GM18868 (cell line): ENCODE measurements at regions not wholly inside any gene's neighbourhood (a gene's known extent, or its start where the extent isn't known, plus 50 kb on each side); places are given as distances from the start of the nearest gene placed in this dataset.

Source experiments
- ATAC-seq: cut with Tn5 transposase; IDR thresholded peaks from one replicate; pipeline ENCODE4 v1.9.1; 2021; ENCODE audit warnings: mild to moderate bottlenecking, moderate library complexity; ENCODE audit not compliant: unreplicated experiment

GRCh38 chr9:108473209-108474112 lies 382.3 kb downstream of the ACTL7B start:
- ATAC-seq, result no peak

DNA sequence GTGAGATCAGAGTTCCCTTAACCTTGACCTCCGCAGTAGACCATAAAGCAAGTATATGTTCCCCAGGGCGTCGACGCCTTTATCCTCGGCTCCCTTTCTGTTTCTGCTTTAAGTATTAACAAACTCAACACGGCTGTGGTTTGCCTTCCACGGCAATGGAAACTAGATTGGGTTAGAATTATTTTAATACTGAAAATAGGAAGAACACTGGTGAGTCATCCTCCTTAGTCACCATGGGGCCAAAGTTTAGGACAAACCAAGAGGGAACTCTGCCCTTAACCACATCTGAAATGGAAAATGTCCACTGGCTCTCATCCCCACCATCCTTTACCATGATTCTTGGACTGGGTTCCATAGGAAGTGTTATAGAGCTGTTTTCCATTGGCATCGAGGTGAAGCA lies 386.1 kb downstream of the ACTL7B start:
- no peak for ATAC-seq

DNA sequence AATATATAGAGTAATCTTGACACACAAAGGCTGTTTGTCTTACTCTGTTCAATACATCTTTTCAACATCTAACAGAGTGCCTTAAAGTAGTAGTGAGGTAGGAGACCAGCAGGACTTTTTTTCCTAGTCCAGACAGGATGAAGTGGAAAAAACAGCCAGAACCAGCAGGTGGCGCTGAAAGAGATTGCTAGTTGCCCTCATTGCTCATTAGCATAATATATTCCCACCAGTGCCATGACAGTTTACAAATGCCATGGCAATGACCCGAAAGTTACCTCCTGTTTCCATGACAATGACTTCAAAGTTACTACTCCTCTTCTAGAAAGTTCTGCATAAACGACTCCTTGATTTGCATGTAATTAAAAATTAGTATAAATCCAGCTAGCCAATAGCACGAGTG lies 387.4 kb downstream of the ACTL7B start:
- peak; percentile 82 for ATAC-seq

- no peak for ATAC-seq
Measured at GRCh38 chr9:108467653-108468324, 388.0 kb downstream of the ACTL7B start.

DNA sequence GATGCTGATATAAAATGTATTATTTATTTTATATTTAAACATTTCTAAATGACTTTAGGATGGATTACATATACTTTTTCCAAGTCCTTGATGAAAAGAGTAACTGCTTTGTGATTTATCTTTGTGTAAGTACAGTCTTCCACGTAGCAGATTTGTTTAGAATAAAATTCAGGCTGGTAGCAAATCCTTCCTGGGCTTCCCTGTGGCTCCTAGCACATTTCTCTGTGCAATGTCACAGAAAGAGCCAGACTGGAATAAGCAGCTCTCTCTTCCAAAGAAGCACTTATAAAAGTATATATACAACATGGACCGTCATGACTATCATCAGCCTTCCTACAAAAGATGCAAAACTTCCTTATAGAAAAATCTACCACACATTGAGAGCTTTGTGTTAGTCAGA lies 388.6 kb downstream of the ACTL7B start:
- ATAC-seq, result no peak

DNA sequence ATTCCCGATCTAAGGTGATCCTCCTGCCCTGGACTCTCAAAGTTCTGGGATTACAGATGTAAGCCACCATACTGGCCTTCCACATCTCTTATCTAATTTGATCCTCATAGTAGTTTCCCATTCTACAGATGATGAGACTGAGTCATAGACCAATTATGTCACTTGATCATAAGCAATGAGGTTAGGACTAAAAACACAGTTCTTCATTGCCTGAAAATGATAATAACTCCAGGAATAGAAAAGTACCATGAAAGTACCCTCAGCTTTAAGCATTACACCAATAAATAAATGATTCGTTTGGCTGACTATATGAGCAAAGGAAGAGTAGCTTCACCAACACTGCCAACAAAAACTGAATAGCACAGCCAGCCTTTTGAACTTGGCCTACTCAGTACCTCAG lies 389.5 kb downstream of the ACTL7B start:
- ATAC-seq, result no peak

DNA sequence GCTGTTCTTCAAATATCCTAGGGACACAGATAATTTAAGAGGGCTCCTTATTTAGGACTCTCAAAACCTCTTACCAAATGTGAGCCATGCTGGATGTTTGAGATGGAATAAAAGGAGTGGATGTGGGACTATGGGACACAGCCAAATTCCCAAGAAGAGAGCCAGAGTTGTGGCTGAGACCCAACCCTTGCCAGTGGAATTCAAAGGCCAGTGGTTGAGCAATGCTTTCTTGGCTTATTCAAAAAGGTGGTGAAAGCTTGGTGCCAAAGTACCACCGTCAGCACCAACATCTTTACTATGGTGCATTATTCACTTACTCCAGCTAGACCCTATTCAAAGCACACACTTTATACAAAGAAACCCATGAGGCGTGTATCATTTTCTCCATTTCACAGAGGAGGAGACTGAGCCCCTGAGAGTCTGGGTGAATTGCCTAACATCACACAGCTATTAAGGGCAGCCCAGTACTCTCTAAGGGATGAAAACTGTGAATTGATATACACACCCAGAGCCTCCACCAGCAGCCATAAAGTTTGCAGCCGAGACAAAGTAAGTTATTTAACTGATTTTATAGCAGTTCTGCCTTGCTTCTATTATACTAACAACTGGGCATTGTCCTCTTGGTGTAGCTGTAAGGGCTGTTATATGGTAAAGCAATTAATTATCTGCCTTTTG lies 391.7 kb downstream of the ACTL7B start:
- no peak for ATAC-seq

DNA sequence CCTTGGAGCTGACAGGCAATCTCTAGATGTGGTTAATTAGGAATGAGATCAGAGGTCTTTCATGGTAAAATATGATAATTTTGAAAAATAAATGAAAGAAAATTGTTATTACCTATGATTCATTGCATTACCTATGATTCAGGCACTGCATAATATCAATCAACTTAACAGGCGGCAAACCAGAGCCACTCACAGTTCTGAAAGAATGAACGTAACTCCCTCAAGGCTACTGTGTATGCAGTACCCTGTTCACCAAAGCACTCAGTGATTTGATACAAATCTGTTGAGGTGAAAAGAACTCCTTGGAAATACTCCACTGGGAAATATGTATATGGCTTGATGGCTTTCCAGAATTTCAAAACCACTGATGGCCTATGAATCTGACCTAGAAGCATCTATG lies 398.9 kb downstream of the ACTL7B start:
- no peak for ATAC-seq

DNA sequence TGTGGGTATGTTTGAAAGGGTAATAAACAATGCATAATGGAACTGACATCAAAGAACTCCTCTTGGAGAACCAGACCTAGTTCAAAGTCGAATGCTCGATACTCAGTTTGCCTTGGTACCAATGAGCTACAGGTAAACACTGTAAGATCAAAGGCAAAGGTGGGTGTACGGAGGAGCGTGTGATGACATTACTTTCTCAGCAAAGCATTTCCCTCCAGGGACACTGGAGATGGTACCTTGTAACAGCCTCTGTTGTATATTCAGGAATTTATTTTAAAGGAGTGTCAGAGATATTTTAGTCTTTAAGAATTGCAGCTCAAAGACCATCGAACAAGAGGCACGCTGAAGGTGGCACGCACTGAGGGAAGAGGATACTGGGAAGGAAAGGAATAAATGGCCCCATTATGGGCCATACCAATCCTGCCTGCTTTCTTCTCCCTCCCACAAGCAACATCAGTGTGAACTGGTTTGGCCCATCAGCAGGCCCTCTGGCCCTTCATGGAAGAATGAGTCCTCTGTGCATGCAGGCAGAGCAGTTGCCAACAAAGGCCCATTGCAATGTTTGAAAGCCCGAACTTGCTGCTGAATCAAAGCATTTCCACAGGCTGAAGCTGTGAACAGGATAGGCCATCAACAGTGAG lies 410.2 kb downstream of the ACTL7B start:
- no peak for ATAC-seq

DNA sequence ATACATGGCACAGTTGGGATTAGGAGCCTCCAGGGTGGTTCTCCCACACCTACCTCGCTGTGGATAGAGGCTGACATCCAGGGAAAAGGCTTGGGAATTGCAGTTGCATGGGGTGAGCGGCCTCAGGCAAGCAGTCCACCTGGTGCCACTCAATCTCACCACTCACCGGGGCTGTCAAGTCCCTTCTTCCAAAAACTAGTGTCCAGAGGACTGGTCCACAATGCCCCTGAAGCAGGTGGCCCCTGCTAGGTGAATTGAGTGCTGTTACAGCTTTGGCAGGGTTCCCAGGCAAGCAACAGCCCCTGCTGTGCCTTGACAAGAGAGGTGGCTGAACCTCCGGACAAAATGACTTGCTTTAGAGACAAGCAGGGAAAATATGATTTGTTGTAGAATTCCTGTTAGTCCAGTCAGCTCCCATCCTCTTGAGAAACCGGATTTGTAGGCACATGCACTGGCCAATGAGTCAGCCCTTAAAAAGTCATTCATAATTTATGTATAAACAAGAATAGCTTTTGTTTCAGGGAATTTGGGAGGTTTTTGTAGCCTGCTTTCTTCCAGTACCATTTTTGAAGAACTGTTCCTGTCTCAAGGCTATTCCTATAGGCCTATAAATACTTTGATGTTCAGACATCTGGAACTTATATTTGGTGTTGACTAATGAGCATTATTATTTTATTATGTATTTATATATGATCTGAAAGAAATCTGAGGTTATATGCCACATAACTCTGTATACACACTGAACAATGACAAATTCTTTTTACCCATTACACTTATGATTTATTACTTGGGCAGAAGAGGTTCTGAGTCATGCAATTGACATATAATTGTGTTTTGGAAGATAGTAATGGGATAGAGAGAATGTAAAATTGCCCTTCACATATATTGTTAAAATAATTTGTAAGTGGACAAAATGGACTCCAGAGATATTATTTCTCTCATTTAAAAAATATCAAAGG lies 411.1 kb downstream of the ACTL7B start:
- ATAC-seq, result no peak

DNA sequence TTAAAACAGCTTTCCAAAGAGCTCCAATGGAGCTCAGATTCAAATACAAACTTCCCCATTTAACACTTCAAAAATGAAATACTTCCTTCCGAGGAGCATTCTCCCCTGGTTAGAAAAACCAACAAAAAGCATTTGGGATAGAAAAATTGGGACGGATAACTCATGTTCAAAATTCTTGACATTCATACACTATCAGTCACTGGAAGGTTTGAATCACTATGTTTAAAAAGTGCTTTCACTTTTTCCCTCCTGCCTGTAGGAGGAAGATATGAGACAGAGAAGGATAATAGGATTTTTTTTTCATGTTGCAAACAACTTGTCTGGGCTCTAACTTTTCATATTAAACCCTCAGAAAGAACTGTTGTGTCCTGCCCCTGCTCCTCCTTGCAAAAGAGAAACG lies 412.0 kb downstream of the ACTL7B start:
- no peak for ATAC-seq

GRCh38 chr9:108443019-108443633 lies 412.7 kb downstream of the ACTL7B start:
- no peak for ATAC-seq

DNA sequence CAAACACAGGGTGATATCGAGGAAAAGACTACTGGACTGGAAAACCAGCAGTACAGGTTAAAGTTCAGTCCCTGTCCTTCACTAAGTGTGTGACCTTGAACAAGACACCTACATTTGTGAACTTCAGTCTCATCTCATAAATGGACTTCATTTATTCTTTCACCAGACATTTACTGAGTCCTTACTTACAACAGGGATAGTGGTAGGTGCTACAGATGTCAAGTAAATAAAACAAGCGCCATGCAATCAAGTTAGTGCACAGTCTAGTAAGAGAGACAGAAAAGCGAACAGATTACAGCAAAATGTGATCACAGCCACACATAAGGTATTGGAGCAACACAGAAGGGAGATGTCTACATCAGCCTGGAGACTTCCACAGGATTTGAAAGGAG lies 413.2 kb downstream of the ACTL7B start:
- ATAC-seq, result no peak

DNA sequence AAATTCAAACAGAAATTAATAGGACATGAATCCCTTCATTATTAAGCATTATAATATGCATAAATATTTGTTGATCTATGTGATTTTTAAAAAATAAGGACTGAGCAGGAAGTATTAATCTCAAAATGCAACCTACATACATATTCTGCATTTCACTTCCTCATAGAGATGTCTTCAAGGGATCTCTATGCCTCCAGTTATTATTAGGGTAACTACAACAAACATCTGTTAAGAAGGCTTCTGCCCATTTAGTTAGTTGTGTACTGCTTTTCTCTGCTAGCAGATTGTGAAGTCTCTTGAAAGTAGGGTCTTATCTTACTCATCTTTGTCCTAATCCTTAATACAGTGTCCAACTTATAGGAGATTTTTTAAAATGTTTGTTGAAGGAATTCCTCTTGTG lies 414.1 kb downstream of the ACTL7B start:
- no peak for ATAC-seq

GRCh38 chr9:108441251-108441650 lies 414.5 kb downstream of the ACTL7B start:
- no peak for ATAC-seq

GRCh38 chr9:108439947-108440346 lies 415.8 kb downstream of the ACTL7B start:
- no peak for ATAC-seq

DNA sequence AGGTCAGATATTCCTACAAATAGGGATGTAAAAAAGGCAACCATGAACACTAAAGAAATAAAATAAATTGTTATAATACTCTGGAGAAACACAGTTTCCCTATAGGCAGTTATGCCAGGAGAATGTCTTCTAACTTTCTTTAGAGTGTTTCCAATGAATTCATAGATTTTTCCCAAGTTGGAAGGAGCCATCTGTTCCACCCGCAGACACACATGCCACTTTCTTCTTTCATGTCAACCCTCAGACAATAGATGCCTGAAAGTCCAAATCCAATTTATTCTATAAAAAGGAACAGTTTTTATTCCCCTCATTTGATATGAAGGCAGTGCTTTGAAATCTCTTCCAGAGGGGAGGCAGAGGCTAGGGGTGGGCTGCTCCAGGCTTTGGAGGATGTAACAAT lies 418.1 kb downstream of the ACTL7B start:
- no peak for ATAC-seq

- ATAC-seq, result no peak
Measured at GRCh38 chr9:108436448-108436847, 419.3 kb downstream of the ACTL7B start.

DNA sequence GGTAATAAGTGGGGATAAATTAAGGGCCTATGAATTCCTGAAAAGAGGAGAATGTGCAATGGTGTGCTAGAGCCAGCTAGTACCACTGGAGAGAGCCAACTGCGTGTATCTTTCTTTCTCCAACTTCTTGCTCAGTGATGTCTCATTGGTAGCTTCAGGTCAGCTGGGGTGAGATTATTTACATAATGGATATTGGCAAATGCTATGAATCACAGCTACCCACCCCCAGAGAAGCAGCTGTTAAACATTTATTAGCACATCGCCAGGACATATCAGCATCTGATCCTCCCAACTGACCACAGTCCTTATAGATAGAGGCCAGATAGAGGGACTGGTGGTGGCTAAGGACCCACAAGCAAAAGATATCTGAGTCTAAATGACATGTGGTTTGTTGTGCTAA lies 421.3 kb downstream of the ACTL7B start:
- no peak for ATAC-seq

DNA sequence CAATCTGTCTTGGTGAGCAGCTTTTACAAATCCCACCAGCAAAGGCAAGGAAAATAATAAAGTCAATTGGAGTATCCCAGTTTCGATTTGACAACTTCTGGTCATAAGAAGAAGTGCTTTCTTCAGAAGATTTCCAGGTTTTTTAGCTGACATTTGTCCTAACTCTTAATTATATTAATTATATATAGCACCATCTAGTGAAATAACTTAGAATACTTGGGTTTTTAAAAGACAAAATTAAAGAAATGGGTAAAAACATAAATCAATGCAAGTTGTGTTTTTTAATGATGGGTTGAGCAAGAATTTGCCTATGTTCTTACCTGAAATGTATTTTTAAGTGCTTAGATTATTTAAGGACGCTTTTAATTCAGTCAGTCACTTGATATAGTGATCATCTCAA lies 421.8 kb downstream of the ACTL7B start:
- no peak for ATAC-seq
